H1 (cell line): ENCODE measurements at regions not wholly inside any gene's neighbourhood (a gene's known extent, or its start where the extent isn't known, plus 50 kb on each side); places are given as distances from the start of the nearest gene placed in this dataset.
A peak's percentile ranks its signal among the peaks of the same experiment; 100 is the strongest.

ENCODE experiments used
- CTCF ChIA-PET: fragments of 300-600 bp; sonication (Branson Sonifier 250); formaldehyde crosslinking; loops from one replicate; lab custom pipeline; 2021; ENCODE audit not compliant: partially characterized antibody; lab: Charles Lee
- POLR2A ChIA-PET: fragments of 300-600 bp; sonication (Branson Sonifier 250); formaldehyde crosslinking; loops from one replicate; lab custom pipeline; 2021; ENCODE audit warnings: inconsistent platforms; ENCODE audit not compliant: partially characterized antibody; lab: Charles Lee
- DNase-seq, 2 experiments: peaks; one replicate each; pipeline versions ENCODE4 v3.0.0 to v3.0.0-alpha.2; 2010 to 2022; ENCODE audit warnings: low spot score in 2 of 2, low read depth in 1 of 2, mixed read lengths in 1 of 2
- FAIRE-seq: peaks from 2 replicates; lab custom pipeline; 2011; peaks lifted over from hg19 to GRCh38; lab: Jason Lieb, UNC
- H2AFZ ChIP-seq: 2 replicates; pipeline ENCODE4 v1.8.1; 2012; ENCODE audit warnings: low read length, inconsistent platforms
- H2AK5ac ChIP-seq: 2 replicates; pipeline ENCODE4 v1.6.1; 2013; ENCODE audit warnings: low read depth, low read length
- H2BK120ac ChIP-seq: replicated peaks from 2 replicates; pipeline ENCODE3; 2013; ENCODE audit warnings: low read depth, low read length, inconsistent platforms
- H2BK12ac ChIP-seq: 2 replicates; pipeline ENCODE4 v1.6.1; 2013; ENCODE audit warnings: low read depth, low read length
- H2BK15ac ChIP-seq: 2 replicates; pipeline ENCODE4 v1.6.1; 2013; ENCODE audit warnings: low read length
- H2BK20ac ChIP-seq: 2 replicates; pipeline ENCODE4 v1.6.1; 2013; ENCODE audit warnings: low read length
- H2BK5ac ChIP-seq: 2 replicates; pipeline ENCODE4 v1.6.1; 2013; ENCODE audit warnings: low read depth, low read length
- H3K14ac ChIP-seq: 2 replicates; pipeline ENCODE4 v1.6.1; 2013; ENCODE audit warnings: inconsistent platforms; ENCODE audit not compliant: insufficient read length
- H3K18ac ChIP-seq: 2 replicates; pipeline ENCODE4 v1.6.1; 2013; ENCODE audit warnings: low read length; ENCODE audit errors: extremely low read depth
- H3K23ac ChIP-seq: 2 replicates; pipeline ENCODE4 v1.6.1; 2013; ENCODE audit warnings: inconsistent platforms; ENCODE audit not compliant: insufficient read length
- H3K23me2 ChIP-seq: 2 replicates; pipeline ENCODE4 v1.6.1; 2013; ENCODE audit warnings: low read depth, low read length
- H3K27ac ChIP-seq: 2 replicates; pipeline ENCODE4 v1.6.1; 2011; ENCODE audit warnings: low read depth, low read length, inconsistent platforms
- H3K27me3 ChIP-seq, 4 experiments: replicated peaks in 1 of 4; 1 replicate in 1 of 4; 2 replicates in 3 of 4; pipeline versions ENCODE4 v1.6.1 to v1.8.1; 2011 to 2013; ENCODE audit warnings: low read length in 3 of 4, mild to moderate bottlenecking in 3 of 4, inconsistent platforms in 2 of 4, mixed read lengths in 2 of 4, moderate library complexity in 1 of 4; ENCODE audit not compliant: control insufficient read depth in 3 of 4, insufficient read depth in 3 of 4; ENCODE audit errors: extremely low read depth in 1 of 4
- H3K36me3 ChIP-seq, 4 experiments: 2 replicates each; pipeline versions ENCODE4 v1.6.1 to v1.8.1; 2011 to 2013; ENCODE audit warnings: mild to moderate bottlenecking in 4 of 4, low read length in 3 of 4, moderate library complexity in 2 of 4, control low read depth in 1 of 4, inconsistent platforms in 1 of 4; ENCODE audit not compliant: insufficient read depth in 4 of 4, control insufficient read depth in 2 of 4
- H3K4ac ChIP-seq: replicated peaks from 2 replicates; pipeline ENCODE3; 2013; ENCODE audit warnings: low read length, low read depth, mixed read lengths, inconsistent platforms; ENCODE audit not compliant: insufficient read length
- H3K4me1 ChIP-seq, 4 experiments: replicated peaks in 1 of 4; 1 replicate in 1 of 4; 2 replicates in 3 of 4; pipeline versions ENCODE4 v1.6.1 to v1.8.1; 2011 to 2013; ENCODE audit warnings: low read length in 3 of 4, inconsistent platforms in 2 of 4, mixed read lengths in 1 of 4; ENCODE audit not compliant: insufficient read depth in 4 of 4, control insufficient read depth in 3 of 4
- H3K4me2 ChIP-seq, 2 experiments: 2 replicates each; pipeline versions ENCODE4 v1.6.1 to v1.8.1; 2011 to 2013; ENCODE audit warnings: low read depth in 2 of 2, low read length in 2 of 2, control low read depth in 1 of 2, inconsistent platforms in 1 of 2, mild to moderate bottlenecking in 1 of 2; ENCODE audit not compliant: insufficient read depth in 1 of 2
- H3K4me3 ChIP-seq, 4 experiments: fragments of 200-600, 300-600 bp in 1 of 4; sonication (generic), shearing (Covaris generic), sonication (Bioruptor Twin) in 1 of 4; 2 replicates each; pipeline versions ENCODE4 v1.5.1 to v1.8.1; 2011 to 2016; ENCODE audit warnings: low read length in 4 of 4, low read depth in 3 of 4, control low read depth in 2 of 4, inconsistent platforms in 2 of 4, mild to moderate bottlenecking in 2 of 4, mixed read lengths in 1 of 4, moderate library complexity in 1 of 4; ENCODE audit not compliant: insufficient read depth in 2 of 4; ENCODE audit errors: extremely low read depth in 1 of 4
- H3K56ac ChIP-seq: replicated peaks from 2 replicates; pipeline ENCODE3; 2013; ENCODE audit warnings: low read depth, mild to moderate bottlenecking, mixed read lengths, low read length, inconsistent platforms; ENCODE audit not compliant: insufficient read length
- H3K79me1 ChIP-seq: 2 replicates; pipeline ENCODE4 v1.6.1; 2013; ENCODE audit warnings: low read depth, low read length, control low read depth
- H3K79me2 ChIP-seq, 2 experiments: 2 replicates each; pipeline versions ENCODE4 v1.6.1 to v1.8.1; 2012 to 2013; ENCODE audit warnings: low read length in 2 of 2, mild to moderate bottlenecking in 2 of 2, inconsistent platforms in 1 of 2; ENCODE audit not compliant: insufficient read depth in 2 of 2, control insufficient read depth in 1 of 2
- H3K9ac ChIP-seq, 4 experiments: replicated peaks in 1 of 4; 1 replicate in 1 of 4; 2 replicates in 3 of 4; pipeline versions ENCODE4 v1.6.1 to v1.8.1; 2011 to 2013; ENCODE audit warnings: low read depth in 3 of 4, low read length in 3 of 4, control low read depth in 2 of 4, mild to moderate bottlenecking in 2 of 4, moderate library complexity in 2 of 4, inconsistent platforms in 1 of 4; ENCODE audit errors: extremely low read depth in 1 of 4
- H3K9me3 ChIP-seq, 2 experiments: 2 replicates each; pipeline versions ENCODE4 v1.6.1 to v1.8.1; 2012 to 2013; ENCODE audit warnings: mild to moderate bottlenecking in 2 of 2, moderate library complexity in 2 of 2, control low read depth in 1 of 2, inconsistent platforms in 1 of 2, low read depth in 1 of 2, low read length in 1 of 2, mixed read lengths in 1 of 2; ENCODE audit not compliant: insufficient read depth in 2 of 2
- H4K20me1 ChIP-seq, 2 experiments: replicated peaks in 1 of 2; 2 replicates each; pipeline versions ENCODE3 to v1.8.1; 2011 to 2013; ENCODE audit warnings: inconsistent platforms in 2 of 2, low read length in 2 of 2, mild to moderate bottlenecking in 1 of 2; ENCODE audit not compliant: insufficient read depth in 2 of 2, control insufficient read depth in 1 of 2
- H4K5ac ChIP-seq: 2 replicates; pipeline ENCODE4 v1.6.1; 2013; ENCODE audit warnings: low read length, low read depth, mixed read lengths, inconsistent platforms; ENCODE audit not compliant: insufficient read length
- H4K8ac ChIP-seq: 2 replicates; pipeline ENCODE4 v1.8.0; 2013; ENCODE audit warnings: mild to moderate bottlenecking, moderate library complexity, low read length, inconsistent platforms; ENCODE audit not compliant: insufficient read depth; ENCODE audit errors: extremely low read depth
- H4K91ac ChIP-seq: replicated peaks from 2 replicates; pipeline ENCODE3; 2013; ENCODE audit warnings: low read length, mixed read lengths, inconsistent platforms; ENCODE audit not compliant: insufficient read length
- RAD21 ChIP-seq, 2 experiments: IDR thresholded peaks in 1 of 2; conservative IDR thresholded peaks in 1 of 2; 2 replicates each; pipeline ENCODE4 v1.6.1; 2011; ENCODE audit warnings: low read depth in 2 of 2, low read length in 2 of 2, improper control_type of control experiment in 1 of 2, inconsistent platforms in 1 of 2, mild to moderate bottlenecking in 1 of 2, moderate library complexity in 1 of 2
- RBBP5 ChIP-seq: IDR thresholded peaks from 2 replicates; pipeline ENCODE4 v1.7.1; 2012; ENCODE audit warnings: low read depth, mild to moderate bottlenecking, inconsistent platforms, low read length, moderate library complexity, borderline replicate concordance
- WGBS, 2 experiments: shearing (Covaris generic) in 1 of 2; methylation state at CpG; one replicate each; pipeline versions ENCODE4 v1.1.6 to v1.1.7; 2013 to 2015; ENCODE audit warnings: low lambda C conversion rate in 2 of 2, mixed read lengths in 2 of 2, inconsistent platforms in 1 of 2, low coverage in 1 of 2, missing lambda C conversion rate in 1 of 2; ENCODE audit not compliant: insufficient replicate concordance in 2 of 2, insufficient coverage in 1 of 2, insufficient read length in 1 of 2; ENCODE audit errors: extremely low coverage in 1 of 2, missing lambda C conversion rate in 1 of 2; 5-methylcytosine and 5-hydroxymethylcytosine counted together
- TF ChIP-seq, protein P1 (sequence below), 3 experiments: IDR thresholded peaks; 1 replicate in 2 of 3; 2 replicates in 1 of 3; pipeline versions ENCODE4 v1.5.1 to v1.6.1; 2011; ENCODE audit warnings: low read length in 3 of 3, mild to moderate bottlenecking in 3 of 3, inconsistent platforms in 2 of 3, low read depth in 1 of 3, moderate library complexity in 1 of 3; ENCODE audit not compliant: insufficient read depth in 1 of 3; ENCODE audit errors: control extremely low read depth in 1 of 3
- TF ChIP-seq, protein P2 (sequence below): IDR thresholded peaks from 2 replicates; pipeline ENCODE4 v1.6.1; 2012; ENCODE audit warnings: inconsistent platforms

DNA sequence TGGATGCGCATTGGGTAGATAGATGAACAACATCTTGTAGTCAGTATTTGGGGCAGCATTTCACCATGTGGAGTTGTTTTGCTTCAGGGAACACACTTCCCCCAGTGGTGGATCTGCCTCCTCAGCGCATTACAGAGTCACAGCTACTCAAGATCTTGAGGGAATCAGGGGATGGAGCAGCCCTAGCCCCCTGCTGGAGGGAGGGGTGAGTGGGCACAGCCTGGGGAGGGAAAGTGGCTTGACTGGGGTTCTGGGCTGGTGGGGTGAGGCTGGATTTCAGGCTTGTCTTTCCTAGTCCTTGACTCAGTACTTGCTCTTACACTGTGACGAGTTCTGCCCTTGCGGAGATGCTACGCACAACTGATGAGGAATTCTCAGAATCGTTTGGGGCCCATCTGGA is 271.0 kb upstream of the HS6ST1 start:
- no peak overlapping the region for H3K23ac ChIP-seq
- ChIA-PET POLR2A (no interaction called here), CTCF (interaction anchor here (0.5 to 1.4 kb wide), 5 partner anchors 8 to 293 kb away, joined by 3 to 5 read pairs (median 3); no protein-coding TSS in a partner anchor)
- no peak overlapping the region for H4K8ac ChIP-seq
- H2AK5ac ChIP-seq, result no peak overlapping the region
- H3K4ac ChIP-seq, result no peak overlapping the region
- no peak overlapping the region for H3K14ac ChIP-seq
- no peak overlapping the region for H3K56ac ChIP-seq
- no peak overlapping the region for H2BK5ac ChIP-seq
- no peak overlapping the region for H2BK12ac ChIP-seq
- H3K36me3 ChIP-seq, result no peaks in the 10 kb centered on the region
- H3K18ac ChIP-seq, result no peak overlapping the region
- no peak overlapping the region for H4K5ac ChIP-seq
- peaks cover 0 to 1% of the 10 kb centered on the region in 2 experiments; a peak in 1 of 4 replicates for H3K9me3 ChIP-seq
- no peak overlapping the region for H2BK120ac ChIP-seq
- no peak overlapping the region for H3K4me3 ChIP-seq
- no peaks in the 10 kb centered on the region for H3K79me1 ChIP-seq
- no peak overlapping the region for H2BK20ac ChIP-seq
- WGBS, 2 experiments, result 83% methylated on average over 6 of the region's 6 CpGs; no CpG with 5 or more reads in 1 of the 2 experiments
- no peak overlapping the region for H4K91ac ChIP-seq
- FAIRE-seq, result no peak
- TF ChIP-seq RAD21 (IDR thresholded peaks at IDR 0.05 in 1 of 2, conservative IDR thresholded peaks at IDR 0.05 in 1 of 2; ENCODE audit: low read depth in 2 of 2, low read length in 2 of 2) (peak; percentile 44 to 56; a peak in 2 of 4 replicates), RBBP5 (no peak)
- TF ChIP-seq, protein P1, sequence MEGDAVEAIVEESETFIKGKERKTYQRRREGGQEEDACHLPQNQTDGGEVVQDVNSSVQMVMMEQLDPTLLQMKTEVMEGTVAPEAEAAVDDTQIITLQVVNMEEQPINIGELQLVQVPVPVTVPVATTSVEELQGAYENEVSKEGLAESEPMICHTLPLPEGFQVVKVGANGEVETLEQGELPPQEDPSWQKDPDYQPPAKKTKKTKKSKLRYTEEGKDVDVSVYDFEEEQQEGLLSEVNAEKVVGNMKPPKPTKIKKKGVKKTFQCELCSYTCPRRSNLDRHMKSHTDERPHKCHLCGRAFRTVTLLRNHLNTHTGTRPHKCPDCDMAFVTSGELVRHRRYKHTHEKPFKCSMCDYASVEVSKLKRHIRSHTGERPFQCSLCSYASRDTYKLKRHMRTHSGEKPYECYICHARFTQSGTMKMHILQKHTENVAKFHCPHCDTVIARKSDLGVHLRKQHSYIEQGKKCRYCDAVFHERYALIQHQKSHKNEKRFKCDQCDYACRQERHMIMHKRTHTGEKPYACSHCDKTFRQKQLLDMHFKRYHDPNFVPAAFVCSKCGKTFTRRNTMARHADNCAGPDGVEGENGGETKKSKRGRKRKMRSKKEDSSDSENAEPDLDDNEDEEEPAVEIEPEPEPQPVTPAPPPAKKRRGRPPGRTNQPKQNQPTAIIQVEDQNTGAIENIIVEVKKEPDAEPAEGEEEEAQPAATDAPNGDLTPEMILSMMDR (IDR thresholded peaks at IDR 0.05; ENCODE audit: control extremely low read depth in 1 of 3, insufficient read depth in 1 of 3, low read depth in 1 of 3, low read length in 3 of 3), result peak; percentile 40 to 49 (median 45)
- TF ChIP-seq, protein P2, sequence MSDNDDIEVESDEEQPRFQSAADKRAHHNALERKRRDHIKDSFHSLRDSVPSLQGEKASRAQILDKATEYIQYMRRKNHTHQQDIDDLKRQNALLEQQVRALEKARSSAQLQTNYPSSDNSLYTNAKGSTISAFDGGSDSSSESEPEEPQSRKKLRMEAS, result 0 out of 2 replicates have a peak, but pooled peaks have one; percentile 33
- TF ChIP-seq, all 59 proteins: peak for 3
- Histone ChIP-seq H4K20me1 (no peaks in the 10 kb centered on the region), H2AFZ (no peak overlapping the region), H3K79me2 (no peaks in the 10 kb centered on the region), H3K4me1 (no peaks in the 10 kb centered on the region), H2BK15ac (no peak overlapping the region), H3K23me2 (no peaks in the 10 kb centered on the region), H3K27me3 (no peaks in the 10 kb centered on the region), H3K27ac (no peak overlapping the region), H3K9ac (no peak overlapping the region), H3K4me2 (no peak overlapping the region)
- no peak for DNase-seq
